Stimulated activated CD4-positive, alpha-beta T cell treated with anti-CD3 and anti-CD28 coated beads, Interleukin-1b, Interleukin-23, amount 100 ng/mL, for 1 hour (primary cell): ENCODE measurements at regions not wholly inside any gene's neighbourhood (a gene's known extent, or its start where the extent isn't known, plus 50 kb on each side); places are given as distances from the start of the nearest gene placed in this dataset.

Experiments
- DNase-seq, 2 donors: peaks; one replicate each; pipeline ENCODE4 v3.0.0-alpha.2; 2020; ENCODE audit warnings: low read depth in 2 of 2

- no peak for DNase-seq
Observed at GRCh38 chr21:15151385-15152103, 86.7 kb upstream of the NRIP1 start.

- no peak for DNase-seq
Observed at GRCh38 chr21:15152591-15152990, 87.8 kb upstream of the NRIP1 start.

GRCh38 chr21:15159382-15160020 lies 94.7 kb upstream of the NRIP1 start:
- no peak for DNase-seq

- no peak for DNase-seq
Observed at GRCh38 chr21:15160136-15160535, 95.3 kb upstream of the NRIP1 start.

GRCh38 chr21:15162921-15163320 lies 98.1 kb upstream of the NRIP1 start:
- no peak for DNase-seq

GRCh38 chr21:15164273-15164672 lies 99.5 kb upstream of the NRIP1 start:
- no peak for DNase-seq

- DNase-seq: no peak
Observed at GRCh38 chr21:15164678-15165303, 100.0 kb upstream of the NRIP1 start.

- DNase-seq: no peak
Observed at GRCh38 chr21:15170614-15171013, 105.8 kb upstream of the NRIP1 start.

GRCh38 chr21:15171546-15171945 lies 106.7 kb upstream of the NRIP1 start:
- no peak for DNase-seq

- DNase-seq: no peak
Observed at GRCh38 chr21:15172963-15173362, 108.2 kb upstream of the NRIP1 start.

GRCh38 chr21:15174923-15175322 lies 110.1 kb upstream of the NRIP1 start:
- no peak for DNase-seq

GRCh38 chr21:15182731-15183130 lies 117.9 kb upstream of the NRIP1 start:
- no peak for DNase-seq

- no peak for DNase-seq
Observed at GRCh38 chr21:15183813-15184257, 119.0 kb upstream of the NRIP1 start.

GRCh38 chr21:15190412-15190811 lies 125.6 kb upstream of the NRIP1 start:
- no peak for DNase-seq

GRCh38 chr21:15190837-15191236 lies 126.0 kb upstream of the NRIP1 start:
- DNase-seq: no peak

- DNase-seq: no peak
Observed at GRCh38 chr21:15191342-15191741, 126.5 kb upstream of the NRIP1 start.

- no peak for DNase-seq
Observed at GRCh38 chr21:15192243-15192642, 127.4 kb upstream of the NRIP1 start.

GRCh38 chr21:15193937-15194336 lies 129.1 kb upstream of the NRIP1 start:
- no peak for DNase-seq

GRCh38 chr21:15195104-15195503 lies 130.3 kb upstream of the NRIP1 start:
- DNase-seq: no peak

GRCh38 chr21:15195768-15196167 lies 131.0 kb upstream of the NRIP1 start:
- no peak for DNase-seq

GRCh38 chr21:15197696-15198095 lies 132.9 kb upstream of the NRIP1 start:
- DNase-seq: no peak

GRCh38 chr21:15199414-15200383 lies 134.9 kb upstream of the NRIP1 start:
- DNase-seq: no peak
